ENCODE measurements at regions not wholly inside any gene's neighbourhood (a gene's known extent, or its start where the extent isn't known, plus 50 kb on each side); places are given as distances from the start of the nearest gene placed in this dataset.

DNA sequence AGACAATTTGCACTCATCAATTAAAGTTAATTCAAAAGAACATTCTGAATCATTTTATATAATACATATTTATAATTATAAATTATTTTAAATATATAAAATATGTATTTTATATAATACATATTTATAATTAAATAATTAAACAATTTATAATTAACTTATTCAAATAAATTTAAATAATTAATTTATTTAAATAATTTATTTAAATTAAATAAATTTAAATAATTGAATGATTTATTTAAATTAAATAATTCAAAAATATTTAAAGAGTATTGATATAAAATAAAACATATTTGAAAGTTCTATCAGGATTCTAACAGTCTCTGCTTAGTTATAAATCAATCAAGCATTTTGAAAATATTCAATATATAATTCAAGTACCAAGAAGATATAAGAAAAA lies 775.5 kb upstream of the CTNND2 start:
- no peak for TF ChIP-seq POLR2A (IDR thresholded peaks at IDR 0.05; ENCODE audit: low read length)
- TF ChIP-seq GATA1 (IDR thresholded peaks at IDR 0.05; ENCODE audit: low read depth, low read length): no peak
